ENCODE measurements at regions not wholly inside any gene's neighbourhood (a gene's known extent, or its start where the extent isn't known, plus 50 kb on each side); places are given as distances from the start of the nearest gene placed in this dataset.

DNA sequence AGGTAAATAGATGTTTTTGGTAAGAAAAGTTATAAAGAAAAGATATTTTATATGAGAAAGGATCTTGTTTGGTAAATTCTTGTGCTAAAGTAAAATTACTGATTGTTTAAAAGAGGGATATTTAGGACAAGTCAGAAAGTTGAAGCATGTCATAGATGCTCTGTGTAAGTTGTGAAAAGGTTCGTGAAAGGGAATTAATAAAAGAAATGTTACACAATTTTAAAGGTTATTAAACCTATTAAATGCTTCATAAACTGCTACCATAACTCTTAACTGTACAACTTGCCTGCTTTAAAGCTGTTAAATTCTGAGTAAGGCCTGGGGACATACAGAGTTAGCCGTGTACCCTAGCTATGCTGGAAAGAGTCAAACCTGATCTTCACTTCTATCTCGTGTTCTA lies 634.1 kb downstream of the ACTR3B start:
- TF ChIP-seq EZH2 (IDR thresholded peaks at IDR 0.05; ENCODE audit: insufficient read depth, poor library complexity, severe bottlenecking) (no peak), EZH2phosphoT487 (IDR thresholded peaks at IDR 0.05; ENCODE audit: insufficient read depth, low read depth) (no peak)
